ENCODE measurements at regions not wholly inside any gene's neighbourhood (a gene's known extent, or its start where the extent isn't known, plus 50 kb on each side); places are given as distances from the start of the nearest gene placed in this dataset.

GRCh38 chr17:79459846-79460245 lies 151.0 kb downstream of the RBFOX3 start:
- Histone ChIP-seq H3K27me3 (ENCODE audit: control insufficient read depth in 2 of 2, insufficient read depth in 2 of 2, low read length in 2 of 2) (no peaks in the 10 kb centered on the region), H4K20me1 (replicated peaks; ENCODE audit: control insufficient read depth, extremely low read depth, insufficient read depth, low read length) (no peaks in the 10 kb centered on the region), H3K9me3 (replicated peaks; ENCODE audit: control insufficient read depth, insufficient read depth, low read length) (no peaks in the 10 kb centered on the region), H3K4me1 (ENCODE audit: control insufficient read depth, extremely low read depth, insufficient read depth, low read length) (no peaks in the 10 kb centered on the region), H3K27ac (ENCODE audit: insufficient read depth, low read depth, low read length) (no peak overlapping the region), H3K36me3 (ENCODE audit: control insufficient read depth in 2 of 2, extremely low read depth in 1 of 2, insufficient read depth in 2 of 2, low read length in 2 of 2) (no peaks in the 10 kb centered on the region), H2AFZ (ENCODE audit: low read depth, low read length) (no peak overlapping the region), H3K9ac (replicated peaks; ENCODE audit: extremely low read depth, insufficient read depth, low read length) (no peak overlapping the region), H3K4me2 (ENCODE audit: insufficient read depth, low read length) (no peak overlapping the region), H3K79me2 (ENCODE audit: control insufficient read depth, insufficient read depth, low read length) (no peaks in the 10 kb centered on the region), H3K4me3 (replicated peaks in 1 of 3; ENCODE audit: insufficient read depth in 1 of 3, low read depth in 1 of 3, low read length in 3 of 3) (no peak overlapping the region), H3K9me1 (replicated peaks; ENCODE audit: control insufficient read depth, extremely low read depth, insufficient read depth, low read length) (no peaks in the 10 kb centered on the region)
- dilution Hi-C loops (cut with MboI; ENCODE audit: extremely low pct_ligation_motif_present, low sequenced_read_pairs) (no loop called here), intact Hi-C loops (cut with micrococcal nuclease) (no loop called here)
- FAIRE-seq (no peak), DNase-seq (ENCODE audit: low read depth, low spot score) (no peak)
- TF ChIP-seq POLR2AphosphoS5 (IDR thresholded peaks at IDR 0.05; ENCODE audit: insufficient read depth, low read depth, low read length) (no peak), EZH2 (IDR thresholded peaks at IDR 0.05; ENCODE audit: borderline replicate concordance, low read depth, low read length, severe bottlenecking) (no peak), MAX (IDR thresholded peaks at IDR 0.05; ENCODE audit: insufficient read depth, insufficient read length) (no peak), POLR2A (IDR thresholded peaks at IDR 0.05; ENCODE audit: low read depth, low read length) (no peak)
- BruUV-seq (replicated peaks) = no TSS peak
- CTCF ChIA-PET = no interaction called here
- POLR2A ChIA-PET = no interaction called here

GRCh38 chr17:79459003-79459655 lies 151.7 kb downstream of the RBFOX3 start:
- Histone ChIP-seq H3K4me1 (ENCODE audit: control insufficient read depth, extremely low read depth, insufficient read depth, low read length) (no peaks in the 10 kb centered on the region), H3K4me3 (replicated peaks in 1 of 3; ENCODE audit: insufficient read depth in 1 of 3, low read depth in 1 of 3, low read length in 3 of 3) (no peak overlapping the region), H3K9ac (replicated peaks; ENCODE audit: extremely low read depth, insufficient read depth, low read length) (no peak overlapping the region), H3K9me1 (replicated peaks; ENCODE audit: control insufficient read depth, extremely low read depth, insufficient read depth, low read length) (no peaks in the 10 kb centered on the region), H3K27ac (ENCODE audit: insufficient read depth, low read depth, low read length) (no peak overlapping the region), H3K79me2 (ENCODE audit: control insufficient read depth, insufficient read depth, low read length) (no peaks in the 10 kb centered on the region), H3K36me3 (ENCODE audit: control insufficient read depth in 2 of 2, extremely low read depth in 1 of 2, insufficient read depth in 2 of 2, low read length in 2 of 2) (no peaks in the 10 kb centered on the region), H2AFZ (ENCODE audit: low read depth, low read length) (no peak overlapping the region), H3K9me3 (replicated peaks; ENCODE audit: control insufficient read depth, insufficient read depth, low read length) (no peaks in the 10 kb centered on the region), H3K4me2 (ENCODE audit: insufficient read depth, low read length) (no peak overlapping the region), H4K20me1 (replicated peaks; ENCODE audit: control insufficient read depth, extremely low read depth, insufficient read depth, low read length) (no peaks in the 10 kb centered on the region), H3K27me3 (ENCODE audit: control insufficient read depth in 2 of 2, insufficient read depth in 2 of 2, low read length in 2 of 2) (no peaks in the 10 kb centered on the region)
- POLR2A ChIA-PET = no interaction called here
- CTCF ChIA-PET = no interaction called here
- FAIRE-seq (no peak), DNase-seq (ENCODE audit: low read depth, low spot score) (no peak)
- no TSS peak for BruUV-seq (replicated peaks)
- TF ChIP-seq MAX (IDR thresholded peaks at IDR 0.05; ENCODE audit: insufficient read depth, insufficient read length) = no peak
- TF ChIP-seq GATA2 (IDR thresholded peaks at IDR 0.05; ENCODE audit: insufficient read depth, insufficient read length, low read depth, low read length) = no peak
- no peak for TF ChIP-seq JUN (IDR thresholded peaks at IDR 0.05; ENCODE audit: borderline replicate concordance, insufficient read depth, insufficient read length, low read depth)
- TF ChIP-seq MYC (IDR thresholded peaks at IDR 0.05; ENCODE audit: low read depth, low read length) = no peak
- no peak for TF ChIP-seq CTCF (IDR thresholded peaks at IDR 0.05; ENCODE audit: extremely low read depth in 1 of 2, insufficient read depth in 1 of 2, low read depth in 1 of 2, low read length in 2 of 2)
- TF ChIP-seq EZH2 (IDR thresholded peaks at IDR 0.05; ENCODE audit: borderline replicate concordance, low read depth, low read length, severe bottlenecking) = no peak
- no peak for TF ChIP-seq POLR2AphosphoS5 (IDR thresholded peaks at IDR 0.05; ENCODE audit: insufficient read depth, low read depth, low read length)
- TF ChIP-seq POLR2A (IDR thresholded peaks at IDR 0.05; ENCODE audit: low read depth, low read length) = no peak
- TF ChIP-seq FOS (IDR thresholded peaks at IDR 0.05; ENCODE audit: borderline replicate concordance, insufficient read depth, low read length) = no peak
- intact Hi-C loops (cut with micrococcal nuclease) (no loop called here), dilution Hi-C loops (cut with MboI; ENCODE audit: extremely low pct_ligation_motif_present, low sequenced_read_pairs) (no loop called here)
